A549 (cell line): ENCODE measurements at regions not wholly inside any gene's neighbourhood (a gene's known extent, or its start where the extent isn't known, plus 50 kb on each side); places are given as distances from the start of the nearest gene placed in this dataset.

Source experiments
- ATAC-seq, 2 experiments: fragments of 200-7000 bp in 1 of 2; fragments of >200 bp in 1 of 2; cut with Nextera tagmentation in 1 of 2; cut with Tn5 transposase in 1 of 2; 3 replicates each; pipeline versions ENCODE4 v1.8.0 to v1.9.1; 2018 to 2020; ENCODE audit warnings: mild to moderate bottlenecking in 1 of 2, moderate library complexity in 1 of 2
- CTCF ChIA-PET: fragments of 300-600 bp; sonication (Branson Sonifier 250); formaldehyde crosslinking; extraction: SDS; loops from one replicate; lab custom pipeline; 2021; ENCODE audit warnings: antibody characterized with exemption, inconsistent platforms; lab: Yijun Ruan, JAX
- POLR2A ChIA-PET: fragments of 350-600 bp; formaldehyde crosslinking; extraction: SDS; loops from one replicate; lab custom pipeline; 2021; ENCODE audit warnings: antibody characterized with exemption, inconsistent platforms; lab: Yijun Ruan, JAX
- DNase-seq, 2 experiments: peaks; one replicate each; pipeline versions ENCODE4 v3.0.0 to v3.0.0-alpha.2; 2011 to 2016; ENCODE audit warnings: low read depth in 1 of 2, low spot score in 1 of 2
- FAIRE-seq: peaks from 2 replicates; lab custom pipeline; 2011; peaks lifted over from hg19 to GRCh38; lab: Jason Lieb, UNC
- H3K27ac ChIP-seq, 2 experiments: fragments of >200 bp; sonication (Bioruptor Twin); formaldehyde crosslinking; 3 replicates each; pipeline ENCODE4 v1.5.1; 2016 to 2017
- H3K4me1 ChIP-seq: fragments of >200 bp; sonication (Bioruptor Twin); formaldehyde crosslinking; 3 replicates; pipeline ENCODE4 v1.6.1; 2016
- H3K4me2 ChIP-seq: fragments of >200 bp; sonication (Bioruptor Twin); formaldehyde crosslinking; 3 replicates; pipeline ENCODE4 v1.6.1; 2016
- H3K4me3 ChIP-seq: fragments of >200 bp; sonication (Bioruptor Twin); formaldehyde crosslinking; 3 replicates; pipeline ENCODE4 v1.5.1; 2016
- H3K9me3 ChIP-seq: fragments of >200 bp; sonication (Bioruptor Twin); formaldehyde crosslinking; 3 replicates; pipeline ENCODE4 v1.6.1; 2016
- BCL3 ChIP-seq: fragments of >200 bp; sonication (Bioruptor Twin); formaldehyde crosslinking; IDR thresholded peaks from 3 replicates; pipeline ENCODE4 v1.6.1; 2016
- BHLHE40 ChIP-seq: IDR thresholded peaks from 2 replicates; pipeline ENCODE4 v1.6.1; 2012; ENCODE audit warnings: low read depth, low read length, inconsistent platforms
- CBX2 ChIP-seq: fragments of 200-600 bp; sonication (generic); IDR thresholded peaks from 2 replicates; pipeline ENCODE4 v1.6.1; 2016; ENCODE audit warnings: low read depth, mild to moderate bottlenecking, borderline replicate concordance
- CHD4 ChIP-seq: fragments of 200-600 bp; sonication (generic); IDR thresholded peaks from 2 replicates; pipeline ENCODE4 v1.6.1; 2016; ENCODE audit warnings: antibody characterized with exemption, mild to moderate bottlenecking, borderline replicate concordance
- CTCF ChIP-seq: fragments of >200 bp; sonication (Bioruptor Twin); formaldehyde crosslinking; IDR thresholded peaks from 3 replicates; pipeline ENCODE4 v1.5.1; 2016
- ELK1 ChIP-seq: fragments of 150-350 bp; IDR thresholded peaks from 2 replicates; pipeline ENCODE4 v1.6.1; 2014; ENCODE audit warnings: low read depth, mild to moderate bottlenecking, low read length
- FOSB ChIP-seq: fragments of 250-450 bp; sonication (Bioruptor Pico); IDR thresholded peaks from 2 replicates; pipeline ENCODE4 v1.5.0; 2020; ENCODE audit warnings: mild to moderate bottlenecking, moderate library complexity
- FOSL2 ChIP-seq, 2 experiments: fragments of 450-650 bp in 1 of 2; fragments of >200 bp in 1 of 2; sonication (Bioruptor Twin) in 1 of 2; formaldehyde crosslinking; IDR thresholded peaks; 2 replicates each; pipeline versions ENCODE4 v1.5.0 to v1.6.1; 2016 to 2020; ENCODE audit warnings: mild to moderate bottlenecking in 1 of 2, moderate library complexity in 1 of 2
- GATA3 ChIP-seq: IDR thresholded peaks from 2 replicates; pipeline ENCODE4 v1.6.1; 2012; ENCODE audit warnings: borderline replicate concordance
- HDAC2 ChIP-seq: fragments of 200-600 bp; sonication (generic); IDR thresholded peaks from 2 replicates; pipeline ENCODE4 v1.6.1; 2016
- HES2 ChIP-seq: fragments of >200 bp; sonication (Bioruptor Twin); formaldehyde crosslinking; IDR thresholded peaks from 2 replicates; pipeline ENCODE4 v1.6.1; 2016
- HEYL ChIP-seq: fragments of 250-450 bp; sonication (Bioruptor Pico); IDR thresholded peaks from 2 replicates; pipeline ENCODE4 v1.8.0; 2021; ENCODE audit warnings: mild to moderate bottlenecking, moderate library complexity
- JUN ChIP-seq, 2 experiments: fragments of >200 bp; sonication (Bioruptor Twin); formaldehyde crosslinking; IDR thresholded peaks; 2 replicates in 1 of 2; 3 replicates in 1 of 2; pipeline ENCODE4 v1.6.1; 2016 to 2017
- KDM1A ChIP-seq: fragments of 200-600 bp; sonication (generic); IDR thresholded peaks from 2 replicates; pipeline ENCODE4 v1.6.1; 2016; ENCODE audit warnings: low read depth, mild to moderate bottlenecking
- NFE2L2 ChIP-seq: fragments of 150-350 bp; conservative IDR thresholded peaks from 2 replicates; pipeline ENCODE4 v1.6.1; 2014; ENCODE audit warnings: low read length
- PBX3 ChIP-seq: IDR thresholded peaks from 2 replicates; pipeline ENCODE4 v1.6.1; 2012
- RARB ChIP-seq: fragments of 250-450 bp; sonication (Bioruptor Pico); IDR thresholded peaks from 2 replicates; pipeline ENCODE4 v1.8.0; 2021; ENCODE audit warnings: mild to moderate bottlenecking, moderate library complexity
- RCOR1 ChIP-seq: fragments of 150-350 bp; IDR thresholded peaks from 2 replicates; pipeline ENCODE4 v1.6.1; 2014; ENCODE audit warnings: antibody characterized with exemption, low read length, low read depth
- RFX5 ChIP-seq: fragments of 450-650 bp; IDR thresholded peaks from 2 replicates; pipeline ENCODE4 v1.7.1; 2014; ENCODE audit warnings: antibody characterized with exemption, mild to moderate bottlenecking, moderate library complexity
- RNF2 ChIP-seq: fragments of 200-600 bp; sonication (generic); IDR thresholded peaks from 2 replicates; pipeline ENCODE4 v1.6.1; 2016; ENCODE audit warnings: low read depth, mild to moderate bottlenecking, antibody characterized with exemption, moderate library complexity, borderline replicate concordance
- SMC3 ChIP-seq: fragments of >200 bp; sonication (Bioruptor Twin); formaldehyde crosslinking; IDR thresholded peaks from 3 replicates; pipeline ENCODE4 v1.6.1; 2018; ENCODE audit warnings: inconsistent platforms
- TFCP2L1 ChIP-seq: fragments of 250-450 bp; sonication (Bioruptor Pico); IDR thresholded peaks from 2 replicates; pipeline ENCODE4 v1.5.0; 2021; ENCODE audit warnings: mild to moderate bottlenecking
- USF2 ChIP-seq: fragments of 450-650 bp; IDR thresholded peaks from 2 replicates; pipeline ENCODE4 v1.6.1; 2014; ENCODE audit warnings: antibody characterized with exemption
- ZC3H11A ChIP-seq: fragments of 450-650 bp; IDR thresholded peaks from 2 replicates; pipeline ENCODE4 v1.6.1; 2014; ENCODE audit warnings: antibody characterized with exemption, mild to moderate bottlenecking
- ZSCAN20 ChIP-seq: fragments of 250-450 bp; sonication (Bioruptor Pico); IDR thresholded peaks from 2 replicates; pipeline ENCODE4 v1.8.0; 2022; ENCODE audit warnings: mild to moderate bottlenecking, moderate library complexity
- WGBS: methylation state at CpG from one replicate; pipeline ENCODE4 v1.1.6; 2017; ENCODE audit errors: missing lambda C conversion rate; 5-methylcytosine and 5-hydroxymethylcytosine counted together

- Histone ChIP-seq H3K4me2 (no peak overlapping the region), H3K27ac (no peak overlapping the region), H3K4me1 (peaks cover 14% of the 10 kb centered on the region; the same call in 2 of the 3 replicates), H3K4me3 (no peak overlapping the region), H3K9me3 (no peaks in the 10 kb centered on the region)
- DNase-seq (no peak), ATAC-seq (no peak), FAIRE-seq (no peak)
- ChIA-PET CTCF (no interaction called here), POLR2A (no interaction called here)
- WGBS: 93% methylated on average over 2 of the region's 2 CpGs
- TF ChIP-seq USF2 (peak; percentile 70), NFE2L2 (no peak), KDM1A (no peak), RCOR1 (no peak), HEYL (no peak)
Measured at GRCh38 chr2:144132357-144132756, 387.6 kb downstream of the ZEB2 start.

GRCh38 chr2:144131042-144131441 lies 388.9 kb downstream of the ZEB2 start:
- POLR2A ChIA-PET: no interaction called here
- ATAC-seq: no peak
- 52% methylated on average over 5 of the region's 5 CpGs for WGBS
- H3K9me3 ChIP-seq: no peaks in the 10 kb centered on the region
- no peak for TF ChIP-seq SMC3
- no peak for TF ChIP-seq HES2
- TF ChIP-seq TFCP2L1 (CRISPR knock-in tag): no peak
- TF ChIP-seq CTCF: no peak
- no peak for TF ChIP-seq CHD4
- TF ChIP-seq RARB (CRISPR knock-in tag): no peak
- no peak for TF ChIP-seq ZSCAN20 (CRISPR knock-in tag)
- TF ChIP-seq JUN (IDR thresholded peaks at IDR 0.05): no peak
- TF ChIP-seq CBX2: no peak
- TF ChIP-seq GATA3: no peak
- TF ChIP-seq ELK1: no peak
- no peak for TF ChIP-seq FOSL2 (IDR thresholded peaks at IDR 0.05)
- no peak for TF ChIP-seq FOSL2 (CRISPR knock-in tag; IDR thresholded peaks at IDR 0.05)
- no peak for TF ChIP-seq USF2
- TF ChIP-seq BHLHE40: no peak
- no peak for TF ChIP-seq FOSB (CRISPR knock-in tag)
- no peak for TF ChIP-seq RFX5
- peaks cover 14% of the 10 kb centered on the region; the same call in 2 of the 3 replicates for H3K4me1 ChIP-seq
- no peak overlapping the region for H3K4me3 ChIP-seq
- CTCF ChIA-PET: interaction anchor here (0.8 kb wide), 1 partner anchor 115 kb away, joined by 4 read pairs; no protein-coding TSS in a partner anchor
- no peak overlapping the region for H3K27ac ChIP-seq
- no peak for DNase-seq
- FAIRE-seq: no peak
- no peak overlapping the region for H3K4me2 ChIP-seq

GRCh38 chr2:144130551-144130950 lies 389.4 kb downstream of the ZEB2 start:
- ChIA-PET CTCF (interaction anchor here (0.8 kb wide), 1 partner anchor 114 kb away, joined by 4 read pairs; no protein-coding TSS in a partner anchor), POLR2A (no interaction called here)
- no peak for DNase-seq
- FAIRE-seq: no peak
- ATAC-seq: no peak
- H3K4me3 ChIP-seq: no peak overlapping the region
- H3K9me3 ChIP-seq: no peaks in the 10 kb centered on the region
- no peak overlapping the region for H3K4me2 ChIP-seq
- H3K27ac ChIP-seq: no peak overlapping the region
- peaks cover 14% of the 10 kb centered on the region; the same call in 2 of the 3 replicates for H3K4me1 ChIP-seq
- TF ChIP-seq PBX3: no peak
- no peak for TF ChIP-seq HDAC2
- TF ChIP-seq ZC3H11A: no peak
- TF ChIP-seq BHLHE40: no peak
- TF ChIP-seq RNF2: no peak
- no peak for TF ChIP-seq CHD4
- TF ChIP-seq RCOR1: no peak
- no peak for TF ChIP-seq NFE2L2
- TF ChIP-seq KDM1A: no peak
- no peak for TF ChIP-seq JUN (IDR thresholded peaks at IDR 0.05)
- TF ChIP-seq USF2: no peak
- no peak for TF ChIP-seq FOSL2 (IDR thresholded peaks at IDR 0.05)
- no peak for TF ChIP-seq FOSL2 (CRISPR knock-in tag; IDR thresholded peaks at IDR 0.05)
- TF ChIP-seq SMC3: no peak
- no peak for TF ChIP-seq BCL3
- no peak for TF ChIP-seq FOSB (CRISPR knock-in tag)
